Transverse colon (tissue), 4 donors: ENCODE measurements at regions not wholly inside any gene's neighbourhood (a gene's known extent, or its start where the extent isn't known, plus 50 kb on each side); places are given as distances from the start of the nearest gene placed in this dataset.

Experiments
- DNase-seq: peaks from one replicate; pipeline ENCODE4 v3.0.0-alpha.2; 2019
- H3K27ac ChIP-seq, 4 donors: fragments of 200-600 bp; sonication (generic); 2 replicates each; pipeline ENCODE4 v1.5.1; 2016 to 2018; ENCODE audit warnings: inconsistent platforms in 4 of 4
- H3K27me3 ChIP-seq: fragments of 200-600 bp; sonication (generic); 2 replicates; pipeline ENCODE4 v1.5.1; 2017; ENCODE audit warnings: inconsistent platforms
- H3K36me3 ChIP-seq, 4 donors: fragments of 200-600 bp; sonication (generic); 2 replicates each; pipeline ENCODE4 v1.5.1; 2017 to 2019; ENCODE audit warnings: inconsistent platforms in 4 of 4
- H3K4me1 ChIP-seq, 4 donors: fragments of 200-600 bp; sonication (generic); 2 replicates each; pipeline ENCODE4 v1.5.1; 2017 to 2020; ENCODE audit warnings: inconsistent platforms in 4 of 4
- H3K4me3 ChIP-seq, 4 donors: fragments of 200-600 bp; sonication (generic); 1 replicate in 1 of 4; 2 replicates in 3 of 4; pipeline versions ENCODE4 v1.5.1 to v1.6.1; 2017 to 2019; ENCODE audit warnings: inconsistent platforms in 4 of 4
- H3K9me3 ChIP-seq, 2 donors: fragments of 200-600 bp; sonication (generic); 2 replicates each; pipeline ENCODE4 v1.5.1; 2017 to 2019; ENCODE audit warnings: inconsistent platforms in 2 of 2
- EP300 ChIP-seq: sonication (generic); formaldehyde crosslinking; IDR thresholded peaks from one replicate; pipeline ENCODE4 v1.6.1; 2017; ENCODE audit warnings: antibody characterized with exemption, low read depth
- POLR2A ChIP-seq: fragments of 450-650 bp; IDR thresholded peaks from one replicate; pipeline ENCODE4 v1.6.1; 2016; ENCODE audit warnings: antibody characterized with exemption, mild to moderate bottlenecking, moderate library complexity
- POLR2AphosphoS5 ChIP-seq, 3 donors: sonication (generic); formaldehyde crosslinking; IDR thresholded peaks; one replicate each; pipeline ENCODE4 v1.6.1; 2016; ENCODE audit warnings: antibody characterized with exemption in 3 of 3
- WGBS, 2 donors: methylation state at CpG; one replicate each; pipeline ENCODE4 v1.1.5; 2018; ENCODE audit warnings: low coverage in 1 of 2; 5-methylcytosine and 5-hydroxymethylcytosine counted together
- in situ Hi-C, 4 donors: fragments of 200-750 bp; cut with MboI; loops; one replicate each; pipeline versions ENCODE4 v1.15.0 to v1.15.1; 2017; ENCODE audit warnings: low sequenced_read_pairs in 3 of 4, low pct_ligation_motif_present in 1 of 4, low pct_unique_long_range_greater_than_20kb in 1 of 4
- intact Hi-C: fragments of 100-400 bp; cut with DNase I; formaldehyde crosslinking; loops from one replicate; pipeline ENCODE4 v1.15.1; 2023; ENCODE audit warnings: low total_unique reads
- TF ChIP-seq, protein P1 (sequence below), 5 experiments: fragments of 200-600 bp in 3 of 5; fragments of 450-650 bp in 2 of 5; sonication (generic) in 3 of 5; IDR thresholded peaks; 1 replicate in 2 of 5; 2 replicates in 3 of 5; pipeline ENCODE4 v1.5.1; 2016 to 2017; ENCODE audit warnings: antibody characterized with exemption in 5 of 5, inconsistent platforms in 3 of 5, mild to moderate bottlenecking in 2 of 5, moderate library complexity in 1 of 5

DNA sequence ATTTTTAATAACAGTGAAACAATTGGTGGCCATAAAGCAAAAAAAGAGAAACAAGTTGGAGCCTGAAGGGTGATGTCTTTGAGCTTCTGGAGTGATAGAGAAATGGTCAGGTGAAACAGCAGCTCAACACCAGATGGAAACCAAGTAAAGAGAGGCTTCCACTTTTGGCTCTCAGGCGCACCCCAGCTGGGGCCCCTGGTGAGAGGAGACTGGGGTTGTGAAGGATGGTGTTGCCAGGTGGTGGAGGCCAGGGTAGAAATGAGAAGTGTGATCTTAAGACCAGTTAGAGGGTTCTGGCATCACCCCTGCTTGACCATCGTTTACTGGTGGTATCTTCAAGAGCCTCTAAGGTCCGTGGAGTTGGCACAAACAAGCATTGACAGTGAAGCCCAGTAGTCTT is 126.0 kb upstream of the AKIRIN2 start:
- no peaks in the 10 kb centered on the region for H3K9me3 ChIP-seq
- TF ChIP-seq, protein P1, sequence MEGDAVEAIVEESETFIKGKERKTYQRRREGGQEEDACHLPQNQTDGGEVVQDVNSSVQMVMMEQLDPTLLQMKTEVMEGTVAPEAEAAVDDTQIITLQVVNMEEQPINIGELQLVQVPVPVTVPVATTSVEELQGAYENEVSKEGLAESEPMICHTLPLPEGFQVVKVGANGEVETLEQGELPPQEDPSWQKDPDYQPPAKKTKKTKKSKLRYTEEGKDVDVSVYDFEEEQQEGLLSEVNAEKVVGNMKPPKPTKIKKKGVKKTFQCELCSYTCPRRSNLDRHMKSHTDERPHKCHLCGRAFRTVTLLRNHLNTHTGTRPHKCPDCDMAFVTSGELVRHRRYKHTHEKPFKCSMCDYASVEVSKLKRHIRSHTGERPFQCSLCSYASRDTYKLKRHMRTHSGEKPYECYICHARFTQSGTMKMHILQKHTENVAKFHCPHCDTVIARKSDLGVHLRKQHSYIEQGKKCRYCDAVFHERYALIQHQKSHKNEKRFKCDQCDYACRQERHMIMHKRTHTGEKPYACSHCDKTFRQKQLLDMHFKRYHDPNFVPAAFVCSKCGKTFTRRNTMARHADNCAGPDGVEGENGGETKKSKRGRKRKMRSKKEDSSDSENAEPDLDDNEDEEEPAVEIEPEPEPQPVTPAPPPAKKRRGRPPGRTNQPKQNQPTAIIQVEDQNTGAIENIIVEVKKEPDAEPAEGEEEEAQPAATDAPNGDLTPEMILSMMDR (IDR thresholded peaks at IDR 0.05): no peak
- TF ChIP-seq EP300 (no peak), POLR2A (no peak), POLR2AphosphoS5 (IDR thresholded peaks at IDR 0.05) (no peak)
- no peaks in the 10 kb centered on the region for H3K36me3 ChIP-seq
- H3K27me3 ChIP-seq: no peaks in the 10 kb centered on the region
- WGBS, 2 donors: 84% methylated on average over 3 of the region's 3 CpGs; no CpG with 5 or more reads in 1 of the 2 donors
- DNase-seq: no peak
- H3K4me3 ChIP-seq: no peak overlapping the region
- H3K4me1 ChIP-seq: peaks cover 0 to 31% (median 4%) of the 10 kb centered on the region in 4 donors
- in situ Hi-C loops (loop anchor here in 1 of 4 donors (25.0 kb wide), 1 partner anchor 959 kb away; no protein-coding TSS in a partner anchor), intact Hi-C loops (no loop called here)
- H3K27ac ChIP-seq: no peak overlapping the region

DNA sequence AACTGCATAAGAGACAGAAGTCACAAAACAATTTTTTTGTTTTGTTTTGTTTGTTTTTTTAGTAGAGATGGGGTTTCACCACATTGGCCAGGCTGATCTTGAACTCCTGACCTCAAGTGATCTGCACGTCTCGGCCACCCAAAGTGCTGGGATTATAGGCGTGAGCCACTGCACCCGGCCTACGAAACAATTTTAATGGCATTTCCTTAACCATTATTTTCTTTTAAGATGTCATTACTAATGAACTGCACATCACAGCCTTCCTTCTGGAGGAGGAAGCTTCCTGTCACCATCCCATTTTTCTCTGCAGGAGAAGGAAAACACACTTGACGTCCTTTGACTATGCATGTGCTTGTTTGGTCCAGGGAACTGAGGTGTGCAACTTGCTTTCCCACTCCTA is 125.3 kb upstream of the AKIRIN2 start:
- no peaks in the 10 kb centered on the region for H3K27me3 ChIP-seq
- DNase-seq: no peak
- no peaks in the 10 kb centered on the region for H3K9me3 ChIP-seq
- intact Hi-C loops (loop anchor here (2.0 kb wide), 1 partner anchor 37 kb away; no protein-coding TSS in a partner anchor), in situ Hi-C loops (loop anchor here in 1 of 4 donors (25.0 kb wide), 1 partner anchor 960 kb away; no protein-coding TSS in a partner anchor)
- H3K4me3 ChIP-seq: no peak overlapping the region
- TF ChIP-seq EP300 (no peak), POLR2AphosphoS5 (IDR thresholded peaks at IDR 0.05) (no peak), POLR2A (no peak)
- TF ChIP-seq, protein P1 (IDR thresholded peaks at IDR 0.05): no peak
- H3K27ac ChIP-seq: no peak overlapping the region
- WGBS, 2 donors: 67 to 71% methylated on average over 6 of the region's 6 CpGs
- H3K4me1 ChIP-seq: peaks cover 0 to 26% (median 4%) of the 10 kb centered on the region in 4 donors
- H3K36me3 ChIP-seq: no peaks in the 10 kb centered on the region

GRCh38 chr6:87826424-87826823 is 124.4 kb upstream of the AKIRIN2 start:
- Histone ChIP-seq H3K4me3 (no peak overlapping the region), H3K27me3 (no peaks in the 10 kb centered on the region), H3K36me3 (no peaks in the 10 kb centered on the region), H3K27ac (no peak overlapping the region), H3K9me3 (no peaks in the 10 kb centered on the region), H3K4me1 (peaks cover 0 to 17% (median under 1%) of the 10 kb centered on the region in 4 donors)
- no peak for TF ChIP-seq EP300
- TF ChIP-seq, protein P1 (IDR thresholded peaks at IDR 0.05): no peak
- TF ChIP-seq POLR2AphosphoS5 (IDR thresholded peaks at IDR 0.05): no peak
- TF ChIP-seq POLR2A: no peak
- intact Hi-C loops (loop anchor here (2.0 kb wide), 1 partner anchor 36 kb away; no protein-coding TSS in a partner anchor), in situ Hi-C loops (loop anchor here in 1 of 4 donors (25.0 kb wide), 1 partner anchor 961 kb away; no protein-coding TSS in a partner anchor)
- no peak for DNase-seq
- 80 to 92% methylated on average over 1 to 2 of the region's 2 CpGs for WGBS, 2 donors

DNA sequence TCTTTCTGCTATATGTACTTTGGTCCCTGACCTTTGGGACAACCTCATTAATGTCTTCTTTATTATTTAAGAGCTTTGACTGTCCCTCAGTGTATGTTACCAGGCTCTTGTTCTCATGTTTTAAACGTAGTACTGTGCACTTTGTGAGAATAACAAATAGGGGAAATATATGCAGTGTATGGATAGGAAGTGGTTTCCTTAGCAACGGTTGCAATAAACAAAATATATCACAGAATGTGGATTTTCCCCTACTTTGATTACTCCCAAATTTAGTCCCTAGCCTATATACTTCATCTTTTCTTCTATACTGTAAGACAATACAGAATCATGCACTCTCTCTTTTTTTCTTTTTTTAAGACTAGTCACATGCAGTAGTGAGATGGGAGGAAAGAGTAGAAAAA is 123.8 kb upstream of the AKIRIN2 start:
- TF ChIP-seq EP300 (no peak), POLR2AphosphoS5 (IDR thresholded peaks at IDR 0.05) (no peak), POLR2A (no peak)
- TF ChIP-seq, protein P1 (IDR thresholded peaks at IDR 0.05): no peak
- 35 to 48% methylated on average over 2 of the region's 2 CpGs for WGBS, 2 donors
- no peaks in the 10 kb centered on the region for H3K36me3 ChIP-seq
- H3K4me1 ChIP-seq: peaks cover 0 to 11% (median 0%) of the 10 kb centered on the region in 4 donors
- no peaks in the 10 kb centered on the region for H3K27me3 ChIP-seq
- H3K4me3 ChIP-seq: no peak overlapping the region
- intact Hi-C loops: loop anchor here (2.0 kb wide), 1 partner anchor 35 kb away; no protein-coding TSS in a partner anchor
- DNase-seq: no peak
- in situ Hi-C loops: loop anchor here in 1 of 4 donors (25.0 kb wide), 1 partner anchor 961 kb away; no protein-coding TSS in a partner anchor
- peak overlapping the region in 1 of 4 donors; percentile 53 for H3K27ac ChIP-seq
- H3K9me3 ChIP-seq: no peaks in the 10 kb centered on the region
